HFFc6 (cell line): ENCODE measurements at regions not wholly inside any gene's neighbourhood (a gene's known extent, or its start where the extent isn't known, plus 50 kb on each side); places are given as distances from the start of the nearest gene placed in this dataset.
"Not testable (repeated sequence)": the region's sequence is repeated elsewhere in the genome, so short reads cannot be mapped to it uniquely, and the experiment has no call there.

Experiments
- DNase-seq: peaks from one replicate; pipeline ENCODE4 v3.0.0-alpha.2; 2018
- H3K27ac Mint-ChIP-seq: 2 replicates; pipeline ENCODE4 v1.8.0; 2020; ENCODE audit warnings: mild to moderate bottlenecking, mixed read lengths
- H3K27me3 Mint-ChIP-seq: 2 replicates; pipeline ENCODE4 v1.8.0; 2021; ENCODE audit warnings: mild to moderate bottlenecking, moderate library complexity, mixed read lengths; ENCODE audit not compliant: insufficient read depth
- H3K36me3 Mint-ChIP-seq: 2 replicates; pipeline ENCODE4 v1.8.0; 2021; ENCODE audit warnings: low read depth, mixed read lengths
- H3K4me1 Mint-ChIP-seq: 2 replicates; pipeline ENCODE4 v1.8.0; 2020; ENCODE audit warnings: low read depth, mixed read lengths
- H3K4me3 Mint-ChIP-seq: 2 replicates; pipeline ENCODE4 v1.8.0; 2020; ENCODE audit warnings: mild to moderate bottlenecking, moderate library complexity, mixed read lengths
- H3K9me3 Mint-ChIP-seq: 2 replicates; pipeline ENCODE4 v1.8.0; 2020; ENCODE audit warnings: mild to moderate bottlenecking, mixed read lengths
- TF ChIP-seq, protein P1 (sequence below): fragments of 200-600 bp; sonication (generic); IDR thresholded peaks from 2 replicates; pipeline ENCODE4 v1.5.0; 2021; ENCODE audit warnings: antibody characterized with exemption, mild to moderate bottlenecking

DNA sequence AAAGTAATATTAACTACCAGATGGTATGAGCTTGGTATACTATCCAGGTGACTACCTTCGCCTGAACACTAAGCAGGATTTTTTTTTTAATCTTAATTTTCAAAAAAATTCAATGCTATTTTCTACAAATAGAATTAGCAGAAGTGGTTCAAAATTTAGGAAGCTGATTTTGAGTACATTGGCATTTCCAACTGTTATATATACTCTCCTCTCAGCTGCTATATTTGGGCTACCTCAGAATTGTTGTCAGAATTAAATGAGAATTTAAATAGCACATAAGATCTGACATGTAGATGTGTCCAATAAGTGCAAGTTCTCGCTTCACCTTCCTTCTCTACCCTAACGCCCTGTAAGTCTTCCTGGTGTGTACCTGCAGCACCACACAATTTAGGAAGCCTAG, 83.1 kb downstream of the DUSP6 start:
- H3K4me1 Mint-ChIP-seq: peaks cover 22% of the 10 kb centered on the region
- H3K36me3 Mint-ChIP-seq: peaks cover 5% of the 10 kb centered on the region; the same call in 1 of the 2 replicates
- TF ChIP-seq, protein P1, sequence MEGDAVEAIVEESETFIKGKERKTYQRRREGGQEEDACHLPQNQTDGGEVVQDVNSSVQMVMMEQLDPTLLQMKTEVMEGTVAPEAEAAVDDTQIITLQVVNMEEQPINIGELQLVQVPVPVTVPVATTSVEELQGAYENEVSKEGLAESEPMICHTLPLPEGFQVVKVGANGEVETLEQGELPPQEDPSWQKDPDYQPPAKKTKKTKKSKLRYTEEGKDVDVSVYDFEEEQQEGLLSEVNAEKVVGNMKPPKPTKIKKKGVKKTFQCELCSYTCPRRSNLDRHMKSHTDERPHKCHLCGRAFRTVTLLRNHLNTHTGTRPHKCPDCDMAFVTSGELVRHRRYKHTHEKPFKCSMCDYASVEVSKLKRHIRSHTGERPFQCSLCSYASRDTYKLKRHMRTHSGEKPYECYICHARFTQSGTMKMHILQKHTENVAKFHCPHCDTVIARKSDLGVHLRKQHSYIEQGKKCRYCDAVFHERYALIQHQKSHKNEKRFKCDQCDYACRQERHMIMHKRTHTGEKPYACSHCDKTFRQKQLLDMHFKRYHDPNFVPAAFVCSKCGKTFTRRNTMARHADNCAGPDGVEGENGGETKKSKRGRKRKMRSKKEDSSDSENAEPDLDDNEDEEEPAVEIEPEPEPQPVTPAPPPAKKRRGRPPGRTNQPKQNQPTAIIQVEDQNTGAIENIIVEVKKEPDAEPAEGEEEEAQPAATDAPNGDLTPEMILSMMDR: no peak
- H3K9me3 Mint-ChIP-seq: no peaks in the 10 kb centered on the region
- DNase-seq: no peak
- no peaks in the 10 kb centered on the region for H3K27me3 Mint-ChIP-seq
- H3K4me3 Mint-ChIP-seq: no peak overlapping the region
- H3K27ac Mint-ChIP-seq: no peak overlapping the region

DNA sequence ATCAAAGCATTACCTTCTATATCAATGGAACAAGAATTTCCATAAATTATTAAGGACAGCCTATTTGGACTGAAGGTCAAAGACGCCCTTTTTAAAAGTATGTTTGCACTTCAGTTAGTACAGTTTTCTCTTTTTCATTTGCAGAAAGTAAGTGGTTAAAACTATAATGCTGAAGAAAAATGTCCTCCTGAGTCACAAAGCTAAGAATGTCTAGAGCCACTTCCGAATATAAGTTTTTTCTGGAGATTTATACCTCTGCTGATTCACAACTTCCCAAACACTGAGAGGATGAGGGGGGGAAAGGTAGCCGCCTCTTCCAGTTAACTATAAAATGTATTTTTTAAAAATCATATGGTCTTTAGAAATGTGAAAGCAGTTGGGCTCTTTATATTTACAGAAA, 84.9 kb downstream of the DUSP6 start:
- Mint-ChIP-seq H3K36me3 (peaks cover 5% of the 10 kb centered on the region; the same call in 1 of the 2 replicates), H3K9me3 (no peaks in the 10 kb centered on the region), H3K27me3 (no peaks in the 10 kb centered on the region), H3K27ac (no peak overlapping the region), H3K4me3 (no peak overlapping the region), H3K4me1 (peaks cover 15% of the 10 kb centered on the region)
- no peak for DNase-seq
- TF ChIP-seq, protein P1: no peak

DNA sequence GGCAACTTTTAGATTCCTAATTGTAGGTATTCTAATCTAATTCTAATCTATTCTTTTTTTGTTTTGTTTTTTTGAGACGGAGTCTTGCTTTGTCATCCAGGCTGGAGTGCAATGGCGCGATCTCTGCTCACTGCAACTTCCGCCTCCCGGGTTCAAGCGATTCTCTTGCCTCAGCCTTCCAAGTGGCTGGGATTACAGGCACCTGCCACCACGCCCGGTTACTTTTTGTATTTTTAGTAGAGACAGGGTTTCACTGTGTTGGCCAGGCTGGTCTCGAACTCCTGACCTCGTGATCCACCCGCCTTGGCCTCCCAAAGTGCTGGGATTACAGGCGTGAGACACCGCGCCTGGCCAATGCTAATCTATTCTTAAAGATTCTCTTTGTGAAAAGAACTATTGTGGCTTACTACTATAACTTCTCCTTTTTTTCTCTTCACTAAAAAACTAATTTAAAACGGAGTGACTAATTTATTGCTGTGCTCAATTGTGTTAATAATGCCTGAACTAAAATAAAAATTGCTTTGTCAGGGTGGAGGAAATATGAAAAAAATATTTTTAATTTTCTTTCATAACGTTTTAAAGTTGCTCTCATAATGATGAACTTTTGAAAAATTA, 85.6 kb downstream of the DUSP6 start:
- H3K27me3 Mint-ChIP-seq, H3K36me3 Mint-ChIP-seq, H3K9me3 Mint-ChIP-seq, DNase-seq, H3K4me3 Mint-ChIP-seq, H3K27ac Mint-ChIP-seq: not testable (repeated sequence)
- peaks cover 20% of the 10 kb centered on the region for H3K4me1 Mint-ChIP-seq

DNA sequence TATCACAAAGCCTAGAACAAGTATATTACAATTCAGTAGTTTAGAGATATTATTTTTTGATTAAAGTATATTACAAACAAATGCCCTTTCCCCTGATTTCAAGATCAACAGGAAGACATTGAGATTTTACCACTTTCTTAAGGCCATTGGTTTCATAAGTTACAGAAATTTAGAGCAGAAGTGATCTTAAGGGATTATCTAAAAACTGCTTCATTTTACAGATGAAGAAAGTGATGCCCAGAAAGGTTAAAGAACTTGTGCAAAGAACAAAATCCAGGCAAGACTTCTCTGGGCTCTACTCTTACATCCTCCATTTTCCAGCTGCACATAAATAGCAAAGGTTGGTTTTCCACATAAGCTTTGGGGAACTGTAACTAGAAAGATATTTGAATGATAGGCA, 87.5 kb downstream of the DUSP6 start:
- Mint-ChIP-seq H3K4me1 (peaks cover 27% of the 10 kb centered on the region), H3K36me3 (no peaks in the 10 kb centered on the region), H3K9me3 (no peaks in the 10 kb centered on the region), H3K4me3 (no peak overlapping the region), H3K27ac (no peak overlapping the region), H3K27me3 (no peaks in the 10 kb centered on the region)
- DNase-seq: no peak
- TF ChIP-seq, protein P1: no peak

DNA sequence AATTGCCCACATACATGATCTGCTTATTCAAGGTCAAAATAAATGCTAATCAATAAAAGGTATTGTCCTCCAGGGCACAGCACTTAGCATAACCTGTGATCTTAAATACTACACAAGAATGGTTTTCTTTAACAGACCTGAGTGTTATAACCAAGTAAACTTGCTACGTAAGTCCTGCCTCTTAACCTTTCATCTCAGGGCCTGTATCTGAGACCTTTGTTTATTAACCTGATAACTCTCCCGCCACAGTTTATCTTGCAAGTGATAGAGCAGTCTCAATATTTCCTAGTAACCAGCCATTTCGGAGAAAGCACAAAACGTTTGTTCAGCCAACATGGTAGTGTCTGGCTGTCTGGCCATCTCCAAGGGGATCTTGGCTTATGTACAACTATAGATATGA, 88.4 kb downstream of the DUSP6 start:
- TF ChIP-seq, protein P1: no peak
- DNase-seq: no peak
- Mint-ChIP-seq H3K27me3 (no peaks in the 10 kb centered on the region), H3K9me3 (no peaks in the 10 kb centered on the region), H3K4me3 (no peak overlapping the region), H3K27ac (no peak overlapping the region), H3K36me3 (no peaks in the 10 kb centered on the region), H3K4me1 (peaks cover 32% of the 10 kb centered on the region)

DNA sequence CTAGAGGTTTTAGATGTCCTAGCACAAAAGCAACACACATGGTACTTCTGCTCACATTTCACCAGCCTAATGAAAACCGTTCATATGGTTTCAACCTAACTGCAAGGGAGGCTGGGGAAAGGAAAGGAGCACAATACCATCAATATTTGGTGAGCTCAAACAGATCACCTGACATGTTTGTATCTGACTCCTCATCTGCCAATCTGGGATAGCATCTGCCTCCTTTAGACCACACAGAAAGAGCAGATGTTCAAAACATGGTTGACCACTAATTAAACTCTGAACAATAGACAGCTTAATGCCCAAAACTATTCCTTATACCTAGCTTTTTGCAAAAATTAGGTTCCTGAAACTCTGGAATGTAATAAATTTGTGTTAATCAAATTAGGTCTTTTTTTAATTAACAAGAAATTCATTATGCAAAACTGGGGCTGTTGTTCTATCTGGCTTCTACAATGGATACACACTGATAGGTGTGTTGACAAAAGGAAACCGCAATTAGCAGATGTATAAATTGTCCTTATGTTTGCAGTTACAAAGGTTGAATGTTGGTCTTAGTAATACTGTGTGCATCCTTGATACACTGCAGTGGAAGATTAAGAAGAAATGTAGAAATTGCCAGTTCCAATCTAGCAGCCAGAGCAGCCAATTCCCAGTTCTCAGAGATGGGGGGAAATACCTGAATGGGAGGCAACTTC, 89.3 kb downstream of the DUSP6 start:
- Mint-ChIP-seq H3K36me3 (0 out of 2 replicates have a peak, but pooled peaks cover 5% of the 10 kb centered on the region), H3K4me1 (peaks cover 32% of the 10 kb centered on the region), H3K9me3 (no peaks in the 10 kb centered on the region; the same call in 1 of the 2 replicates), H3K27me3 (no peaks in the 10 kb centered on the region), H3K4me3 (no peak overlapping the region), H3K27ac (no peak overlapping the region)
- TF ChIP-seq, protein P1: no peak
- DNase-seq: no peak
